Neutrophil (primary cell): ENCODE measurements at regions not wholly inside any gene's neighbourhood (a gene's known extent, or its start where the extent isn't known, plus 50 kb on each side); places are given as distances from the start of the nearest gene placed in this dataset.

Experiments
- H3K27ac ChIP-seq: fragments of 200-600 bp; sonication (generic); 2 replicates; pipeline ENCODE4 v1.5.1; 2016; ENCODE audit warnings: mild to moderate bottlenecking, moderate library complexity
- H3K27me3 ChIP-seq: fragments of 200-600 bp; sonication (generic); 2 replicates; pipeline ENCODE4 v1.6.0; 2016; ENCODE audit warnings: mild to moderate bottlenecking
- H3K36me3 ChIP-seq: fragments of 200-600 bp; sonication (generic); 2 replicates; pipeline ENCODE4 v1.5.1; 2017
- H3K4me1 ChIP-seq, 2 experiments: fragments of 200-600 bp in 1 of 2; sonication (generic) in 1 of 2; 1 replicate in 1 of 2; 2 replicates in 1 of 2; pipeline versions ENCODE4 v1.5.1 to v1.6.1; 2013 to 2016; ENCODE audit warnings: low read depth in 1 of 2, low read length in 1 of 2, mild to moderate bottlenecking in 1 of 2, moderate library complexity in 1 of 2; ENCODE audit not compliant: control insufficient read depth in 1 of 2, insufficient read depth in 1 of 2
- H3K4me3 ChIP-seq, 2 experiments: fragments of 200-600 bp in 1 of 2; sonication (generic) in 1 of 2; 1 replicate in 1 of 2; 2 replicates in 1 of 2; pipeline ENCODE4 v1.5.1; 2013 to 2016; ENCODE audit warnings: low read depth in 1 of 2, low read length in 1 of 2, mild to moderate bottlenecking in 1 of 2, moderate library complexity in 1 of 2
- H3K9me3 ChIP-seq: fragments of 200-600 bp; sonication (generic); 2 replicates; pipeline ENCODE4 v1.5.1; 2016
- TF ChIP-seq, protein P1 (sequence below): fragments of 200-600 bp; sonication (generic); IDR thresholded peaks from 2 replicates; pipeline ENCODE4 v1.5.1; 2016; ENCODE audit warnings: antibody characterized with exemption

- H3K9me3 ChIP-seq, result no peaks in the 10 kb centered on the region
- H3K4me3 ChIP-seq, result no peak overlapping the region
- peaks cover 0 to 23% of the 10 kb centered on the region in 2 experiments for H3K4me1 ChIP-seq
- peaks cover 12% of the 10 kb centered on the region for H3K36me3 ChIP-seq
- no peaks in the 10 kb centered on the region for H3K27me3 ChIP-seq
- TF ChIP-seq, protein P1, sequence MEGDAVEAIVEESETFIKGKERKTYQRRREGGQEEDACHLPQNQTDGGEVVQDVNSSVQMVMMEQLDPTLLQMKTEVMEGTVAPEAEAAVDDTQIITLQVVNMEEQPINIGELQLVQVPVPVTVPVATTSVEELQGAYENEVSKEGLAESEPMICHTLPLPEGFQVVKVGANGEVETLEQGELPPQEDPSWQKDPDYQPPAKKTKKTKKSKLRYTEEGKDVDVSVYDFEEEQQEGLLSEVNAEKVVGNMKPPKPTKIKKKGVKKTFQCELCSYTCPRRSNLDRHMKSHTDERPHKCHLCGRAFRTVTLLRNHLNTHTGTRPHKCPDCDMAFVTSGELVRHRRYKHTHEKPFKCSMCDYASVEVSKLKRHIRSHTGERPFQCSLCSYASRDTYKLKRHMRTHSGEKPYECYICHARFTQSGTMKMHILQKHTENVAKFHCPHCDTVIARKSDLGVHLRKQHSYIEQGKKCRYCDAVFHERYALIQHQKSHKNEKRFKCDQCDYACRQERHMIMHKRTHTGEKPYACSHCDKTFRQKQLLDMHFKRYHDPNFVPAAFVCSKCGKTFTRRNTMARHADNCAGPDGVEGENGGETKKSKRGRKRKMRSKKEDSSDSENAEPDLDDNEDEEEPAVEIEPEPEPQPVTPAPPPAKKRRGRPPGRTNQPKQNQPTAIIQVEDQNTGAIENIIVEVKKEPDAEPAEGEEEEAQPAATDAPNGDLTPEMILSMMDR, result no peak
- peak overlapping the region; percentile 4 for H3K27ac ChIP-seq
Observed at GRCh38 chr6:166758136-166758704, 131.2 kb upstream of the RPS6KA2 start.

GRCh38 chr6:166757232-166758135 lies 130.4 kb upstream of the RPS6KA2 start:
- Histone ChIP-seq H3K27me3 (no peaks in the 10 kb centered on the region), H3K4me3 (no peak overlapping the region), H3K4me1 (peaks cover 3 to 29% of the 10 kb centered on the region in 2 experiments), H3K27ac (no peak overlapping the region), H3K36me3 (peaks cover 12% of the 10 kb centered on the region), H3K9me3 (no peaks in the 10 kb centered on the region)
- TF ChIP-seq, protein P1, result no peak

DNA sequence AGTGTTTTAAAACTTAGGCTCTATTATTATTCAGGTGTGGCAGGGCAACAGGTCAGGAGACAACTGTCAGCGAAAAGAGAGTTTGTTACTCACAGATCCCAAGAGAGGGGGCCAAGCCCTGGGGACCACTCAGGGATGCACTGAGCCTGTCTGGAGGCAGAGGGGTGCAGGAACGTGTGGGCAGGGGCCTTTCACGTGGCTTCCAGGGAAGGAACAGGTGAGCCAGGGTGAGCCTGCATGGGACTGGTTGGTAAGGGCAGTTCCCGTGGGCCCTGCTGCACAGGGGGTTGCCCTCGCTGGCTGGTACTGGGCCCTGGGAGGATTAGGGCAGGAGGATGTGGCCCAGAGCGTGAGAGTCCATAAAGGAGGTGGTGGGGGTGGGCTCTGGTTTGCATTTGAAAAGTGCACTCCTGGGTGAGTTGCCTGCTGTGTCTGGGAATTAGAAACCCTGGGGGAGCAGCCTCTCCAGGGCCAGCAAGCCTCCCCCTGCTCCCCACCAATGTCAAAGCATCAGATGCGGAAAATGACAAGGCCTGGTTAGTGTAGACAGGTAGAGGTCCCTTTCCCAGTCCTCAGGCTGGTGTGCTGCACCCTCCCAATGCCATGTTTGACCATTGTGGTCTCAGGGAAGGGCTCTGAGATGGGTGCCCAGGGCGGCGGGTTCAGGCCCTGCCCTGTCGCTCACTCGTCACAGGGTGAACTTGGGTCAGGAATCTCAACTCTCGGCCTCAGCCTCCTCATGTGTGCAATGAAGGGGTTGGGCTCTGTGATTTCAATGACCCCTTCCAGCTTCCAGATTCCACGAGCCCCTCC lies 127.4 kb upstream of the RPS6KA2 start:
- TF ChIP-seq, protein P1, result no peak
- H3K27ac ChIP-seq, result no peak overlapping the region
- peaks cover 30 to 59% of the 10 kb centered on the region in 2 experiments for H3K4me1 ChIP-seq
- H3K4me3 ChIP-seq, result no peak overlapping the region
- H3K27me3 ChIP-seq, result no peaks in the 10 kb centered on the region
- H3K9me3 ChIP-seq, result no peaks in the 10 kb centered on the region
- H3K36me3 ChIP-seq, result peaks cover 8% of the 10 kb centered on the region

- TF ChIP-seq, protein P1, result no peak
- H3K27ac ChIP-seq, result no peak overlapping the region
Observed at GRCh38 chr6:166752928-166753721, 126.1 kb upstream of the RPS6KA2 start.

DNA sequence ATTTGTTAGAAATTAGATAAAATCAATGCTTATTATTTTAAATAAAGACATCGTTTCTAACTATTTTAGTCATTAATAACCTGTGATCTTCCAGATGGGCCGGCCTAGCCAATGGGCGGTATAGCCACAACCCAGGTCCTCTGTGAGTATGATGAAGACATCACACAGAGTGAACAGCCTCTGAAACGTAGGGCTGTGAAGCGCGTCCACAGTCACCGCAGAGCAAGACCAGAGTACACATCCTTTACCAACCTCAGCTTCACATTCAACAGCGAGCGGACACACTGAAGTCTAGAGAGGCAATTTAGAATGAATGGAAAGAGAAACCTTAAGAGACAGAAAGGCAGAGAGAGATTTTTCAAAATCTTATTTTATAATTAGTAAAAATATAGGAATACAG lies 125.0 kb upstream of the RPS6KA2 start:
- H3K9me3 ChIP-seq, result no peaks in the 10 kb centered on the region
- no peak overlapping the region for H3K4me3 ChIP-seq
- peaks cover 42 to 50% of the 10 kb centered on the region in 2 experiments for H3K4me1 ChIP-seq
- H3K27me3 ChIP-seq, result no peaks in the 10 kb centered on the region
- H3K27ac ChIP-seq, result peak overlapping the region; percentile 90
- peaks cover 8% of the 10 kb centered on the region for H3K36me3 ChIP-seq
- TF ChIP-seq, protein P1, result no peak

More at GRCh38 chr6:166752928-166753721, 126.1 kb upstream of the RPS6KA2 start:
- Histone ChIP-seq H3K4me1 (peaks cover 31 to 52% of the 10 kb centered on the region in 2 experiments), H3K4me3 (no peak overlapping the region), H3K36me3 (peaks cover 8% of the 10 kb centered on the region), H3K9me3 (no peaks in the 10 kb centered on the region), H3K27me3 (no peaks in the 10 kb centered on the region)
